GM12874 (cell line): ENCODE measurements at regions not wholly inside any gene's neighbourhood (a gene's known extent, or its start where the extent isn't known, plus 50 kb on each side); places are given as distances from the start of the nearest gene placed in this dataset.

Experiments used
- CTCF ChIP-seq: IDR thresholded peaks from 2 replicates; pipeline ENCODE4 v1.5.1; 2011; ENCODE audit warnings: low read depth, mild to moderate bottlenecking, control low read depth, low read length, moderate library complexity; ENCODE audit not compliant: insufficient read depth

DNA sequence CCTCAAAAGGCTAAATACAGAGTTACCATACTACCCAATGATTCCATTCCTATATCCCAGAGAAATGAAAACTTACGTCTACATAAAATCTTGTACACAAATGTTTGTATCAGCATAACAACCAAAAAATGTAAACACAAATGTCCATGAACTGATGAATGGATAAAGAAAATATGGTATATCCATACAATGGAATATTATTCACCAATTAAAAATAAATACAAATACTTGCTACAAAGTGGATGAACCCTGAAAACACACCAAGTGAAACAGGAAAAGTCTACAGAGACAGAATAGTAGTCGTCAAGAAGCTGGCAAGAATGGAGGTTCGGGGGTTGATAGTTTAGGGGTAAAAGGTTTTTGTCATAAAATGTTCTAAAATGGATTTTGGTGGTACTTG, 54.0 kb upstream of the ANKRD28 start:
- no peak for TF ChIP-seq CTCF

- no peak for TF ChIP-seq CTCF
Measured at GRCh38 chr3:15858547-15859506, 61.0 kb upstream of the ANKRD28 start.

DNA sequence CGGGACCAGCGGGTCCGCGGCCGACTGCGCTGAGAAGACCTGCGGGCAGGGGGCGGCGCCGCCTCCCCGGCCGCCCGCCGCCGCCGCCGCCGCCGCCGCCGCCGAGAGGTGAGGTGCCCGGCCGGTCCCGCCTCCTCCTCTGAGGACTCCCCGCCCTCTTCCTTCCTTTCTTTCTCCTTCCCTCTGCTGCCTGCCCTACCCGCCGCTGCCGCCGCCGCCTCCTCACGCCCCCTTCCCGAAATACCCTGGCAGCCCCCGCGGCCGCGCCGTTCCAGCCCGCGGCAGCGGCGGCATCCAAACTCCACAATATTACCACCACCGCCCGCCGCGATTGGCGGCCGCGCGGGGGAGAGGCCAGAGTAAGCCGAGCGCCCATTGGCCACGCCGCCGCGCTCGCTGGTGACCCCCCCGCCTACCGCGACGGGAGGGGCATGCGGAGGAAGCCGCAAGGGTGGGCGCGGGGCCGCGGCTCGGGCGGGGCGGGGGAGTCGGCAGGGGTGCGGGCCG, 61.8 kb upstream of the ANKRD28 start:
- TF ChIP-seq CTCF, result no peak

GRCh38 chr3:15860014-15860934, 62.5 kb upstream of the ANKRD28 start:
- TF ChIP-seq CTCF, result no peak

- no peak for TF ChIP-seq CTCF
Measured at GRCh38 chr3:15861163-15861562, 63.4 kb upstream of the ANKRD28 start.

- no peak for TF ChIP-seq CTCF
Measured at GRCh38 chr3:15872807-15873206, 75.0 kb upstream of the ANKRD28 start.

DNA sequence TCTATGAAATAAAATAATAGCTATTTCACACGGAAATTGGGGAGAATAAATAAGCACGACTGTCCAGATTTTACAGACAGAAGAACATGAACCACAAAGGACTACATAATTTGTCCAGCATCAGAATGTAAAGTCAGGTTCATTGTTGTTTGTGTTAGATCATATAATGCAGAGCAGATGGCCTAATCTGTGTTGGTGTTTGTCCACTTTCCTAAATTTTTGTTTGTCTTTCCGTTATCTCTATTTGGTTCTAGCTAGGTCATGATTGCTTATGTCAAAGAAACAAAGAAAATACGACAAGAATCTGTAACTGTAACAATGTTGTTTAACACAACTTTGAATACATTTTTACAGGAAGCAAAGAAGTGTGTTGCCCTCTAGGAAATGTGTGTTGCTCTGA, 75.6 kb upstream of the ANKRD28 start:
- no peak for TF ChIP-seq CTCF
